ENCODE measurements at regions not wholly inside any gene's neighbourhood (a gene's known extent, or its start where the extent isn't known, plus 50 kb on each side); places are given as distances from the start of the nearest gene placed in this dataset.

DNA sequence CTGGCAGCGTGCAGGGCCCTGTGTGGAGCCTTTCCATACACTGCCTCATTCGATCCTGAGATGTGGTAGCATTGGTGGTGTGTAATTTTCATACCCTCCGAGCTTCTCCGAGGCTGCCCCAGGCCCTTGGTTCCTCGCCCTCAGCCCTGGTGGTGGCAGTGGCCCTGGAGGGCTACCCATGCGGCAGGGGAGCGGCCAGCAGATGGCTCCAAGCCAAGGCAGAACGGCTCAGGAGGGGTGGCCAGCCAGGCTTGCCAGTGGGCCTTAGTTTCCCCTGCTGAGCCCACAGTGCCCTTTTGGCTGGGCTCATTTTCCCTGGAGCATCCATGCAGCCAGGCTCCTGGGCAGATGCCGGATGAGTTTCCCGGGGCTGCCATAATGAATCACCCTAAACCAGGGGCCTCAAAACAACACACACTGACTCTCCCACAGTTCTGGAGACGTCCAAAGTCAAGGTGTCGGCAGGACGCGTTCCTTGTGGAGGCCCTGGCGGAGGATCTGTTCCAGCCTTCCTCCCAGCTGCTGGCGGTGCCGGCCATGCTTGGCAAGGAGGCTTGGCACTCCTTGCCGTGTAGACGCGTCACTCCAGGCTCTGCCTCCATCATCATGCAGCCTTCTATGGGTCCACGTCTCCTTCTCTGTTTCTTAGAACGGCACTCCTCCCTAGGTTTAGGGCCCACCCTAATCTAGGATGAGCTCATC, 158.8 kb upstream of the GSE1 start:
- no peak for TF ChIP-seq POLR2A (IDR thresholded peaks at IDR 0.05)
- TF ChIP-seq, protein P1, sequence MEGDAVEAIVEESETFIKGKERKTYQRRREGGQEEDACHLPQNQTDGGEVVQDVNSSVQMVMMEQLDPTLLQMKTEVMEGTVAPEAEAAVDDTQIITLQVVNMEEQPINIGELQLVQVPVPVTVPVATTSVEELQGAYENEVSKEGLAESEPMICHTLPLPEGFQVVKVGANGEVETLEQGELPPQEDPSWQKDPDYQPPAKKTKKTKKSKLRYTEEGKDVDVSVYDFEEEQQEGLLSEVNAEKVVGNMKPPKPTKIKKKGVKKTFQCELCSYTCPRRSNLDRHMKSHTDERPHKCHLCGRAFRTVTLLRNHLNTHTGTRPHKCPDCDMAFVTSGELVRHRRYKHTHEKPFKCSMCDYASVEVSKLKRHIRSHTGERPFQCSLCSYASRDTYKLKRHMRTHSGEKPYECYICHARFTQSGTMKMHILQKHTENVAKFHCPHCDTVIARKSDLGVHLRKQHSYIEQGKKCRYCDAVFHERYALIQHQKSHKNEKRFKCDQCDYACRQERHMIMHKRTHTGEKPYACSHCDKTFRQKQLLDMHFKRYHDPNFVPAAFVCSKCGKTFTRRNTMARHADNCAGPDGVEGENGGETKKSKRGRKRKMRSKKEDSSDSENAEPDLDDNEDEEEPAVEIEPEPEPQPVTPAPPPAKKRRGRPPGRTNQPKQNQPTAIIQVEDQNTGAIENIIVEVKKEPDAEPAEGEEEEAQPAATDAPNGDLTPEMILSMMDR (IDR thresholded peaks at IDR 0.05 in 4 of 5, conservative IDR thresholded peaks at IDR 0.05 in 1 of 5), result no peak
